ENCODE measurements at regions not wholly inside any gene's neighbourhood (a gene's known extent, or its start where the extent isn't known, plus 50 kb on each side); places are given as distances from the start of the nearest gene placed in this dataset.

GRCh38 chr12:9335867-9336266, 127.7 kb upstream of the PZP start:
- Histone ChIP-seq H3K4me3 (ENCODE audit: low read depth, low read length, poor library complexity, severe bottlenecking) (no peak overlapping the region), H3K4me1 (ENCODE audit: insufficient read depth, low read length, poor library complexity, severe bottlenecking) (no peaks in the 10 kb centered on the region), H3K27me3 (replicated peaks; ENCODE audit: insufficient read depth, low read depth, low read length, poor library complexity) (no peaks in the 10 kb centered on the region), H3K9me3 (ENCODE audit: low read depth, low read length, poor library complexity, severe bottlenecking) (no peaks in the 10 kb centered on the region), H3K36me3 (ENCODE audit: insufficient read depth, low read length, poor library complexity, severe bottlenecking) (no peaks in the 10 kb centered on the region), H3K27ac (ENCODE audit: low read depth, low read length, poor library complexity, severe bottlenecking) (no peak overlapping the region)
- DNase-seq (ENCODE audit: low spot score) = no peak
- no peak for TF ChIP-seq CTCF (conservative IDR thresholded peaks at IDR 0.05; ENCODE audit: low read depth, low read length)
- TF ChIP-seq EZH2 (IDR thresholded peaks at IDR 0.05; ENCODE audit: borderline replicate concordance, low read depth, low read length, poor library complexity, severe bottlenecking) = no peak
- BruUV-seq (replicated peaks) = no TSS peak
- ChIA-PET POLR2A (ENCODE audit: low non-redundant PET) (no interaction called here), CTCF (no interaction called here)
- intact Hi-C loops (cut with micrococcal nuclease; ENCODE audit: unreplicated experiment) = no loop called here

GRCh38 chr12:9334964-9335363, 126.8 kb upstream of the PZP start:
- Histone ChIP-seq H3K4me3 (ENCODE audit: low read depth, low read length, poor library complexity, severe bottlenecking) (no peak overlapping the region), H3K27me3 (replicated peaks; ENCODE audit: insufficient read depth, low read depth, low read length, poor library complexity) (no peaks in the 10 kb centered on the region), H3K27ac (ENCODE audit: low read depth, low read length, poor library complexity, severe bottlenecking) (no peak overlapping the region), H3K4me1 (ENCODE audit: insufficient read depth, low read length, poor library complexity, severe bottlenecking) (no peaks in the 10 kb centered on the region), H3K36me3 (ENCODE audit: insufficient read depth, low read length, poor library complexity, severe bottlenecking) (no peaks in the 10 kb centered on the region), H3K9me3 (ENCODE audit: low read depth, low read length, poor library complexity, severe bottlenecking) (no peaks in the 10 kb centered on the region)
- TF ChIP-seq EZH2 (IDR thresholded peaks at IDR 0.05; ENCODE audit: borderline replicate concordance, low read depth, low read length, poor library complexity, severe bottlenecking) (no peak), CTCF (conservative IDR thresholded peaks at IDR 0.05; ENCODE audit: low read depth, low read length) (no peak)
- POLR2A ChIA-PET (ENCODE audit: low non-redundant PET) = no interaction called here
- CTCF ChIA-PET = interaction anchor here (1.5 kb wide), 1 partner anchor 373 kb away, joined by 3 read pairs; no protein-coding TSS in a partner anchor
- no TSS peak for BruUV-seq (replicated peaks)
- no peak for DNase-seq (ENCODE audit: low spot score)
- intact Hi-C loops (cut with micrococcal nuclease; ENCODE audit: unreplicated experiment) = no loop called here

- Histone ChIP-seq H3K36me3 (ENCODE audit: insufficient read depth, low read length, poor library complexity, severe bottlenecking) (no peaks in the 10 kb centered on the region), H3K27ac (ENCODE audit: low read depth, low read length, poor library complexity, severe bottlenecking) (peak overlapping the region; percentile 25), H3K27me3 (replicated peaks; ENCODE audit: insufficient read depth, low read depth, low read length, poor library complexity) (no peaks in the 10 kb centered on the region), H3K4me1 (ENCODE audit: insufficient read depth, low read length, poor library complexity, severe bottlenecking) (no peaks in the 10 kb centered on the region), H3K9me3 (ENCODE audit: low read depth, low read length, poor library complexity, severe bottlenecking) (no peaks in the 10 kb centered on the region), H3K4me3 (ENCODE audit: low read depth, low read length, poor library complexity, severe bottlenecking) (no peak overlapping the region)
- CTCF ChIA-PET = interaction anchor here (1.5 kb wide), 1 partner anchor 374 kb away, joined by 3 read pairs; no protein-coding TSS in a partner anchor
- BruUV-seq (replicated peaks) = no TSS peak
- intact Hi-C loops (cut with micrococcal nuclease; ENCODE audit: unreplicated experiment) = no loop called here
- DNase-seq (ENCODE audit: low spot score) = no peak
- TF ChIP-seq CTCF (conservative IDR thresholded peaks at IDR 0.05; ENCODE audit: low read depth, low read length) (no peak), EZH2 (IDR thresholded peaks at IDR 0.05; ENCODE audit: borderline replicate concordance, low read depth, low read length, poor library complexity, severe bottlenecking) (no peak)
- POLR2A ChIA-PET (ENCODE audit: low non-redundant PET) = no interaction called here
Measured at GRCh38 chr12:9334041-9334692, 126.0 kb upstream of the PZP start.

All from A673 (cell line).